HepG2 (cell line): ENCODE measurements at regions not wholly inside any gene's neighbourhood (a gene's known extent, or its start where the extent isn't known, plus 50 kb on each side); places are given as distances from the start of the nearest gene placed in this dataset.

ENCODE experiments used
- ATAC-seq: fragments of 200-7000 bp; cut with Tn5 transposase; 3 replicates; pipeline ENCODE4 v1.9.1; 2020; ENCODE audit warnings: mild to moderate bottlenecking, moderate library complexity
- BruUV-seq: library from RNA; stranded (reverse); fragments of 400-500 nt; replicated peaks from 2 replicates; lab custom pipeline; 2021; lab: Mats Ljungman, UMichigan
- CTCF ChIA-PET: fragments of 300-600 bp; formaldehyde crosslinking; extraction: SDS; loops from one replicate; lab custom pipeline; 2021; ENCODE audit warnings: low total read pairs, inconsistent platforms, low intra/inter-chr PET ratio; lab: Yijun Ruan, JAX
- POLR2A ChIA-PET: fragments of 350-600 bp; sonication (Branson Sonifier 250); formaldehyde crosslinking; loops from one replicate; lab custom pipeline; 2020; ENCODE audit warnings: antibody characterized with exemption, inconsistent platforms; lab: Yijun Ruan, JAX
- DNase-seq: peaks from one replicate; pipeline ENCODE4 v3.0.0-alpha.2; 2015; ENCODE audit warnings: low spot score
- FAIRE-seq: peaks from 3 replicates; lab custom pipeline; 2011; peaks lifted over from hg19 to GRCh38; lab: Jason Lieb, UNC
- H2AFZ ChIP-seq: one replicate; pipeline ENCODE4 v1.6.1; 2011; ENCODE audit warnings: low read length, inconsistent platforms
- H3K27ac ChIP-seq: fragments of 300-600 bp; 3 replicates; pipeline ENCODE4 v1.8.0; 2011; ENCODE audit warnings: mixed run types, mild to moderate bottlenecking, mixed read lengths, low read length, inconsistent platforms; ENCODE audit not compliant: insufficient read depth; ENCODE audit errors: extremely low read length
- H3K27me3 ChIP-seq, 2 experiments: fragments of 200-600 bp in 1 of 2; 2 replicates in 1 of 2; 3 replicates in 1 of 2; pipeline versions ENCODE4 v1.6.0 to v1.8.0; 2011; ENCODE audit warnings: low read length in 2 of 2, mild to moderate bottlenecking in 2 of 2, moderate library complexity in 2 of 2, inconsistent platforms in 1 of 2; ENCODE audit not compliant: insufficient read depth in 2 of 2, control insufficient read depth in 1 of 2
- H3K36me3 ChIP-seq, 2 experiments: fragments of 200-600 bp in 1 of 2; replicated peaks in 1 of 2; 2 replicates in 1 of 2; 3 replicates in 1 of 2; pipeline versions ENCODE4 v1.5.1 to v1.8.0; 2011; ENCODE audit warnings: low read length in 2 of 2, inconsistent platforms in 1 of 2; ENCODE audit not compliant: insufficient read depth in 2 of 2, control insufficient read depth in 1 of 2
- H3K4me1 ChIP-seq: 2 replicates; pipeline ENCODE4 v1.5.1; 2012; ENCODE audit warnings: low read length, inconsistent platforms; ENCODE audit not compliant: insufficient read depth
- H3K4me2 ChIP-seq: 2 replicates; pipeline ENCODE4 v1.6.0; 2011; ENCODE audit warnings: low read depth, low read length, inconsistent platforms
- H3K4me3 ChIP-seq, 3 experiments: fragments of 200-600 bp in 1 of 3; sonication (generic), shearing (Covaris generic) in 1 of 3; replicated peaks in 1 of 3; 2 replicates each; pipeline ENCODE4 v1.5.1; 2011 to 2016; ENCODE audit warnings: low read length in 3 of 3, inconsistent platforms in 2 of 3, low read depth in 2 of 3, mild to moderate bottlenecking in 2 of 3, control low read depth in 1 of 3, mixed read lengths in 1 of 3; ENCODE audit not compliant: insufficient read depth in 1 of 3
- H3K79me2 ChIP-seq: one replicate; pipeline ENCODE4 v1.6.1; 2011; ENCODE audit warnings: low read length, inconsistent platforms; ENCODE audit not compliant: insufficient read depth
- H3K9ac ChIP-seq: 2 replicates; pipeline ENCODE4 v1.6.0; 2011; ENCODE audit warnings: mild to moderate bottlenecking, low read depth, low read length, inconsistent platforms; ENCODE audit not compliant: insufficient read depth
- H3K9me3 ChIP-seq: 2 replicates; pipeline ENCODE4 v1.5.1; 2012; ENCODE audit warnings: mild to moderate bottlenecking, low read length
- H4K20me1 ChIP-seq: 2 replicates; pipeline ENCODE4 v1.6.0; 2011; ENCODE audit warnings: inconsistent platforms, mild to moderate bottlenecking, low read length, moderate library complexity; ENCODE audit not compliant: insufficient read depth
- XBP1 ChIP-seq: sonication (generic); formaldehyde crosslinking; IDR thresholded peaks from 2 replicates; pipeline ENCODE4 v1.5.0; 2020; ENCODE audit warnings: missing genetic modification reagents
- XRCC5 ChIP-seq: fragments of 200-400 bp; formaldehyde crosslinking; optimal IDR thresholded peaks from 2 replicates; pipeline ENCODE3; 2017; ENCODE audit warnings: mild to moderate bottlenecking, low read length
- ZNF121 ChIP-seq: sonication (generic); formaldehyde crosslinking; IDR thresholded peaks from 2 replicates; pipeline ENCODE4 v1.5.0; 2020; ENCODE audit warnings: mild to moderate bottlenecking, missing genetic modification reagents
- ZNF496 ChIP-seq: sonication (generic); formaldehyde crosslinking; IDR thresholded peaks from 2 replicates; pipeline ENCODE4 v1.8.1; 2023; ENCODE audit warnings: mild to moderate bottlenecking, moderate library complexity, missing genetic modification reagents; ENCODE audit not compliant: insufficient replicate concordance
- ZNF772 ChIP-seq: sonication (generic); formaldehyde crosslinking; IDR thresholded peaks from 2 replicates; pipeline ENCODE4 v1.5.0; 2020; ENCODE audit warnings: mild to moderate bottlenecking, missing genetic modification reagents
- ZNF841 ChIP-seq: sonication (generic); formaldehyde crosslinking; IDR thresholded peaks from 2 replicates; pipeline ENCODE4 v1.8.1; 2023; ENCODE audit warnings: missing genetic modification reagents, borderline replicate concordance
- ZNF850 ChIP-seq: sonication (generic); formaldehyde crosslinking; conservative IDR thresholded peaks from 2 replicates; pipeline ENCODE4 v1.9.0; 2021; ENCODE audit warnings: mild to moderate bottlenecking, missing genetic modification reagents
- WGBS: methylation state at CpG from one replicate; pipeline ENCODE4 v1.1.6; 2017; ENCODE audit warnings: low lambda C conversion rate; 5-methylcytosine and 5-hydroxymethylcytosine counted together
- in situ Hi-C: cut with HindIII; loops from 2 replicates; pipeline ENCODE4 v1.10.0; 2017; ENCODE audit warnings: low pct_unique_long_range_greater_than_20kb; ENCODE audit not compliant: extremely low pct_ligation_motif_present
- intact Hi-C: fragments of 100-400 bp; cut with micrococcal nuclease; formaldehyde crosslinking; loops from one replicate; pipeline ENCODE4 v1.10.0; 2022; ENCODE audit not compliant: unreplicated experiment
- TF ChIP-seq, protein P1 (sequence below): sonication (generic); formaldehyde crosslinking; IDR thresholded peaks from 2 replicates; pipeline ENCODE4 v1.4.0; 2020; ENCODE audit warnings: mild to moderate bottlenecking, missing genetic modification reagents, borderline replicate concordance

DNA sequence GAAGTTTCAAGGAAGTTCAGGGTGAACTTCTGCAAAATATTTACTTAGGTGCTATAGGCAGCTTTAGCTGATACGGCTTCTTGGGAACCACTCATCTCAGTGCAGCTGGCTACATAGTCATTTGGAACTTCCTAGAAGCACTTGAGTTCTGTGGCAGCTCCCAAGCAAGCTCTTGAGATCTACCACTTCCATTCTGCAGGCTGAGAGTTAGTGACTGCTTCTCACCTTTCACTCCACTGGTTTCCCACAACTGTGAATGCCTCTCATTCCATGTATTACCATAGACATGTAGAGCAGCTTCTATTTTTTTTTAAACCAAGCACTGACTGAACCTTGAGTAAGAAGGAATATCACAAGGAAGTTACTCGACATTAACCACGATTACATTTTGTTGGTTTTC is 994.1 kb upstream of the ACVR2A start:
- no peak overlapping the region for H3K27ac ChIP-seq
- no TSS peak for BruUV-seq
- H3K4me1 ChIP-seq: no peaks in the 10 kb centered on the region
- no peak for FAIRE-seq
- no peak for ATAC-seq
- H3K27me3 ChIP-seq: no peaks in the 10 kb centered on the region
- WGBS: 21% methylated on average over 3 of the region's 3 CpGs
- TF ChIP-seq XBP1 (CRISPR knock-in tag) (no peak), ZNF841 (CRISPR knock-in tag) (no peak), XRCC5 (no peak), ZNF850 (CRISPR knock-in tag) (no peak), ZNF496 (no peak), ZNF121 (no peak), ZNF772 (CRISPR knock-in tag) (no peak)
- TF ChIP-seq, protein P1, sequence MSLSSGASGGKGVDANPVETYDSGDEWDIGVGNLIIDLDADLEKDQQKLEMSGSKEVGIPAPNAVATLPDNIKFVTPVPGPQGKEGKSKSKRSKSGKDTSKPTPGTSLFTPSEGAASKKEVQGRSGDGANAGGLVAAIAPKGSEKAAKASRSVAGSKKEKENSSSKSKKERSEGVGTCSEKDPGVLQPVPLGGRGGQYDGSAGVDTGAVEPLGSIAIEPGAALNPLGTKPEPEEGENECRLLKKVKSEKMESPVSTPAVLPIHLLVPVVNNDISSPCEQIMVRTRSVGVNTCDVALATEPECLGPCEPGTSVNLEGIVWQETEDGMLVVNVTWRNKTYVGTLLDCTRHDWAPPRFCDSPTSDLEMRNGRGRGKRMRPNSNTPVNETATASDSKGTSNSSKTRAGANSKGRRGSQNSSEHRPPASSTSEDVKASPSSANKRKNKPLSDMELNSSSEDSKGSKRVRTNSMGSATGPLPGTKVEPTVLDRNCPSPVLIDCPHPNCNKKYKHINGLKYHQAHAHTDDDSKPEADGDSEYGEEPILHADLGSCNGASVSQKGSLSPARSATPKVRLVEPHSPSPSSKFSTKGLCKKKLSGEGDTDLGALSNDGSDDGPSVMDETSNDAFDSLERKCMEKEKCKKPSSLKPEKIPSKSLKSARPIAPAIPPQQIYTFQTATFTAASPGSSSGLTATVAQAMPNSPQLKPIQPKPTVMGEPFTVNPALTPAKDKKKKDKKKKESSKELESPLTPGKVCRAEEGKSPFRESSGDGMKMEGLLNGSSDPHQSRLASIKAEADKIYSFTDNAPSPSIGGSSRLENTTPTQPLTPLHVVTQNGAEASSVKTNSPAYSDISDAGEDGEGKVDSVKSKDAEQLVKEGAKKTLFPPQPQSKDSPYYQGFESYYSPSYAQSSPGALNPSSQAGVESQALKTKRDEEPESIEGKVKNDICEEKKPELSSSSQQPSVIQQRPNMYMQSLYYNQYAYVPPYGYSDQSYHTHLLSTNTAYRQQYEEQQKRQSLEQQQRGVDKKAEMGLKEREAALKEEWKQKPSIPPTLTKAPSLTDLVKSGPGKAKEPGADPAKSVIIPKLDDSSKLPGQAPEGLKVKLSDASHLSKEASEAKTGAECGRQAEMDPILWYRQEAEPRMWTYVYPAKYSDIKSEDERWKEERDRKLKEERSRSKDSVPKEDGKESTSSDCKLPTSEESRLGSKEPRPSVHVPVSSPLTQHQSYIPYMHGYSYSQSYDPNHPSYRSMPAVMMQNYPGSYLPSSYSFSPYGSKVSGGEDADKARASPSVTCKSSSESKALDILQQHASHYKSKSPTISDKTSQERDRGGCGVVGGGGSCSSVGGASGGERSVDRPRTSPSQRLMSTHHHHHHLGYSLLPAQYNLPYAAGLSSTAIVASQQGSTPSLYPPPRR: no peak
- no peak for DNase-seq
- no peaks in the 10 kb centered on the region for H4K20me1 ChIP-seq
- H2AFZ ChIP-seq: no peak overlapping the region
- no peak overlapping the region for H3K4me3 ChIP-seq
- H3K36me3 ChIP-seq: no peaks in the 10 kb centered on the region
- no peak overlapping the region for H3K4me2 ChIP-seq
- intact Hi-C loops (no loop called here), in situ Hi-C loops (no loop called here)
- CTCF ChIA-PET: no interaction called here
- POLR2A ChIA-PET: no interaction called here
- H3K79me2 ChIP-seq: no peaks in the 10 kb centered on the region
- no peaks in the 10 kb centered on the region for H3K9me3 ChIP-seq
- H3K9ac ChIP-seq: no peak overlapping the region
